ENCODE measurements at regions not wholly inside any gene's neighbourhood (a gene's known extent, or its start where the extent isn't known, plus 50 kb on each side); places are given as distances from the start of the nearest gene placed in this dataset.
A peak's percentile ranks its signal among the peaks of the same experiment; 100 is the strongest.
"Not testable (repeated sequence)": the region's sequence is repeated elsewhere in the genome, so short reads cannot be mapped to it uniquely, and the experiment has no call there.

GRCh38 chr19:20388706-20389225 is 176.8 kb downstream of the ZNF737 start:
- peak; percentile 7 for DNase-seq

GRCh38 chr19:20385061-20385460 is 180.5 kb downstream of the ZNF737 start:
- DNase-seq: no peak

GRCh38 chr19:20371911-20372310 is 193.7 kb downstream of the ZNF737 start:
- DNase-seq: no peak

GRCh38 chr19:20371304-20371703 is 194.3 kb downstream of the ZNF737 start:
- DNase-seq: not testable (repeated sequence)

GRCh38 chr19:20367811-20368294 is 197.7 kb downstream of the ZNF737 start:
- DNase-seq: peak; percentile 48

- peak; percentile 4 for DNase-seq
Measured at GRCh38 chr19:20365146-20365545, 198.1 kb downstream of the ZNF486 start.

GRCh38 chr19:20359933-20360720 is 193.1 kb downstream of the ZNF486 start:
- peak; percentile 24 for DNase-seq

- not testable (repeated sequence) for DNase-seq
Measured at GRCh38 chr19:20358841-20359465, 191.9 kb downstream of the ZNF486 start.

- no peak for DNase-seq
Measured at GRCh38 chr19:20357921-20358320, 190.9 kb downstream of the ZNF486 start.

- no peak for DNase-seq
Measured at GRCh38 chr19:20351244-20351643, 184.2 kb downstream of the ZNF486 start.

- DNase-seq: no peak
Measured at GRCh38 chr19:20349206-20349605, 182.2 kb downstream of the ZNF486 start.

- DNase-seq: no peak
Measured at GRCh38 chr19:20339444-20339843, 172.4 kb downstream of the ZNF486 start.

- DNase-seq: no peak
Measured at GRCh38 chr19:20334760-20335159, 167.7 kb downstream of the ZNF486 start.

GRCh38 chr19:20333508-20333907 is 166.5 kb downstream of the ZNF486 start:
- no peak for DNase-seq

GRCh38 chr19:20325151-20325550 is 158.1 kb downstream of the ZNF486 start:
- DNase-seq: no peak

- DNase-seq: no peak
Measured at GRCh38 chr19:20321139-20321763, 154.2 kb downstream of the ZNF486 start.

- no peak for DNase-seq
Measured at GRCh38 chr19:20320191-20320590, 153.2 kb downstream of the ZNF486 start.

- DNase-seq: peak; percentile 10
Measured at GRCh38 chr19:20318616-20319015, 151.6 kb downstream of the ZNF486 start.

- DNase-seq: no peak
Measured at GRCh38 chr19:20315543-20315942, 148.5 kb downstream of the ZNF486 start.

- DNase-seq: no peak
Measured at GRCh38 chr19:20313894-20314293, 146.9 kb downstream of the ZNF486 start.

- DNase-seq: no peak
Measured at GRCh38 chr19:20307127-20307526, 140.1 kb downstream of the ZNF486 start.

- not testable (repeated sequence) for DNase-seq
Measured at GRCh38 chr19:20296314-20296713, 129.3 kb downstream of the ZNF486 start.

GRCh38 chr19:20294181-20294580 is 127.2 kb downstream of the ZNF486 start:
- no peak for DNase-seq

All from tongue (tissue), 1 donor.